ENCODE measurements at regions not wholly inside any gene's neighbourhood (a gene's known extent, or its start where the extent isn't known, plus 50 kb on each side); places are given as distances from the start of the nearest gene placed in this dataset.

- Histone ChIP-seq H3K4me2 (no peak overlapping the region), H3K27ac (no peak overlapping the region), H3K4me1 (no peaks in the 10 kb centered on the region), H3K9me3 (no peaks in the 10 kb centered on the region), H3K4me3 (no peak overlapping the region)
- no peak for TF ChIP-seq CHD2 (IDR thresholded peaks at IDR 0.05; ENCODE audit: low read length, partially characterized antibody)
- TF ChIP-seq HES2 (IDR thresholded peaks at IDR 0.05): no peak
- TF ChIP-seq NR3C1 (IDR thresholded peaks at IDR 0.05): no peak
- no peak for TF ChIP-seq SMC3 (IDR thresholded peaks at IDR 0.05)
- TF ChIP-seq HOXA7 (CRISPR knock-in tag; IDR thresholded peaks at IDR 0.05): no peak
- no peak for TF ChIP-seq CTCF (IDR thresholded peaks at IDR 0.05)
- no peak for TF ChIP-seq MYC (IDR thresholded peaks at IDR 0.05; ENCODE audit: borderline replicate concordance, low read length)
- no peak for TF ChIP-seq RARB (CRISPR knock-in tag; IDR thresholded peaks at IDR 0.05)
- TF ChIP-seq E2F6 (IDR thresholded peaks at IDR 0.05; ENCODE audit: borderline replicate concordance, low read depth): no peak
- no peak for TF ChIP-seq CHD4 (IDR thresholded peaks at IDR 0.05; ENCODE audit: borderline replicate concordance)
- no peak for TF ChIP-seq MAFK (IDR thresholded peaks at IDR 0.05; ENCODE audit: partially characterized antibody)
- no peak for TF ChIP-seq KDM5A (IDR thresholded peaks at IDR 0.05)
- ChIA-PET CTCF (interaction anchor here (1.6 kb wide), 1 partner anchor 9 kb away, joined by 5 read pairs; no protein-coding TSS in a partner anchor), POLR2A (no interaction called here)
- DNase-seq (ENCODE audit: low read depth in 1 of 2, low spot score in 1 of 2) (no peak), FAIRE-seq (no peak), ATAC-seq (no peak)
- 96% methylated on average over 1 of the region's 1 CpG for WGBS (ENCODE audit: missing lambda C conversion rate)
These were observed 173.4 kb upstream of the CTBP2 start for GRCh38 chr10:125333769-125334168.

GRCh38 chr10:125333209-125333591 is 172.8 kb upstream of the CTBP2 start:
- WGBS (ENCODE audit: missing lambda C conversion rate): 4% methylated on average over 4 of the region's 4 CpGs
- no peak for TF ChIP-seq E2F6 (IDR thresholded peaks at IDR 0.05; ENCODE audit: borderline replicate concordance, low read depth)
- ChIA-PET POLR2A (no interaction called here), CTCF (interaction anchor here (1.6 kb wide), 1 partner anchor 10 kb away, joined by 5 read pairs; no protein-coding TSS in a partner anchor)
- FAIRE-seq: no peak
- H3K4me1 ChIP-seq: no peaks in the 10 kb centered on the region
- no peak overlapping the region for H3K4me2 ChIP-seq
- no peak overlapping the region for H3K4me3 ChIP-seq
- no peak overlapping the region for H3K27ac ChIP-seq
- no peak for ATAC-seq
- H3K9me3 ChIP-seq: no peaks in the 10 kb centered on the region
- no peak for DNase-seq (ENCODE audit: low read depth in 1 of 2, low spot score in 1 of 2)

- Histone ChIP-seq H3K27ac (no peak overlapping the region), H3K4me1 (no peaks in the 10 kb centered on the region), H3K4me3 (no peak overlapping the region), H3K9me3 (no peaks in the 10 kb centered on the region; the same call in 2 of the 3 replicates), H3K4me2 (no peak overlapping the region)
- no peak for FAIRE-seq
- DNase-seq (ENCODE audit: low read depth in 1 of 2, low spot score in 1 of 2): no peak
- ATAC-seq: no peak
- TF ChIP-seq CHD4 (IDR thresholded peaks at IDR 0.05; ENCODE audit: borderline replicate concordance) (no peak), HOXB5 (CRISPR knock-in tag; IDR thresholded peaks at IDR 0.05) (no peak), EHMT2 (IDR thresholded peaks at IDR 0.05; ENCODE audit: low read depth) (no peak), BHLHE40 (IDR thresholded peaks at IDR 0.05; ENCODE audit: low read depth, low read length) (no peak), CTCF (IDR thresholded peaks at IDR 0.05) (no peak), REST (IDR thresholded peaks at IDR 0.05) (no peak), RFX5 (IDR thresholded peaks at IDR 0.05) (no peak), NFE2L2 (conservative IDR thresholded peaks at IDR 0.05; ENCODE audit: low read length) (no peak), HDAC2 (IDR thresholded peaks at IDR 0.05) (no peak), HEYL (CRISPR knock-in tag; IDR thresholded peaks at IDR 0.05) (no peak), TFCP2L1 (CRISPR knock-in tag; IDR thresholded peaks at IDR 0.05) (no peak), FOXS1 (CRISPR knock-in tag; IDR thresholded peaks at IDR 0.05) (no peak)
- 41% methylated on average over 6 of the region's 6 CpGs for WGBS (ENCODE audit: missing lambda C conversion rate)
- POLR2A ChIA-PET: interaction anchor here (0.6 kb wide), 1 partner anchor 172 kb away, joined by 4 read pairs; no protein-coding TSS in a partner anchor
- CTCF ChIA-PET: interaction anchor here (1.6 kb wide), 1 partner anchor 10 kb away, joined by 5 read pairs; no protein-coding TSS in a partner anchor
These were observed 172.3 kb upstream of the CTBP2 start for GRCh38 chr10:125332548-125333208.

All from A549 (cell line).